ENCODE measurements at regions not wholly inside any gene's neighbourhood (a gene's known extent, or its start where the extent isn't known, plus 50 kb on each side); places are given as distances from the start of the nearest gene placed in this dataset.

DNA sequence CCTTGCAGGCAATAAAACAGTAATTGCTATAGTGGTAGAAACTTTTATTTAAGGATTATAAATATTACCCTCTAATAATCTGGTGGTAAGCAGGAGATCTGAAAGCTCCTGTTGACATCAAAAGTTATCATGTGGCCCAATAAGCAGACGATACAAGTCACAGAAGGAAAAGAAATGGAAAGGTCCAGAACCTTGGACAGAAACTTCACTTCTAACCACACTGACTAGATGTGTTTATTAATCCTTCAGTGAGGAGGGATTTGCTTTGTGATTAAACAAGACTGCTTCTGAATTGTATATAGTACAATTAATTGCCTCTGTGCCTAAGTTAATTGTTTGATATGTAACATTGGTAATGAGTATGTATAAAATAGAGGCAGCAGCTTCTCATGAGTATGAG lies 652.7 kb upstream of the MIS18BP1 start:
- Histone ChIP-seq H2AK9ac (replicated peaks; ENCODE audit: low read depth, low read length, poor library complexity) (no peak overlapping the region), H2BK5ac (ENCODE audit: low read depth, low read length, poor library complexity, severe bottlenecking) (no peak overlapping the region), H3K36me3 (ENCODE audit: control insufficient read depth, insufficient read depth, low read length) (no peaks in the 10 kb centered on the region), H3K56ac (ENCODE audit: extremely low read depth, insufficient read depth, low read length) (no peak overlapping the region), H4K20me1 (ENCODE audit: insufficient read depth, low read length) (no peaks in the 10 kb centered on the region), H2AFZ (replicated peaks; ENCODE audit: low read length, poor library complexity) (no peak overlapping the region), H3K23ac (ENCODE audit: low read depth, low read length) (no peak overlapping the region), H3K4ac (ENCODE audit: low read depth, low read length) (no peak overlapping the region), H2BK120ac (ENCODE audit: low read depth, low read length) (no peak overlapping the region), H3K9me1 (ENCODE audit: insufficient read depth, low read length) (no peaks in the 10 kb centered on the region), H2BK20ac (ENCODE audit: low read depth, low read length) (no peak overlapping the region), H2AK5ac (ENCODE audit: low read depth, low read length) (no peak overlapping the region), H4K5ac (ENCODE audit: low read depth, low read length) (no peak overlapping the region), H3K18ac (ENCODE audit: low read depth, low read length) (no peak overlapping the region), H3K79me1 (ENCODE audit: low read depth in 1 of 2, low read length in 2 of 2) (no peaks in the 10 kb centered on the region), H3K4me1 (ENCODE audit: control insufficient read depth, insufficient read depth, low read length) (no peaks in the 10 kb centered on the region), H4K91ac (ENCODE audit: insufficient read depth, low read depth, low read length) (no peak overlapping the region), H3K14ac (replicated peaks; ENCODE audit: low read depth, low read length) (no peak overlapping the region), H2BK15ac (ENCODE audit: low read depth, low read length) (no peak overlapping the region), H4K8ac (ENCODE audit: low read depth in 2 of 2, low read length in 2 of 2) (no peak overlapping the region), H3K9ac (ENCODE audit: low read depth, low read length) (no peak overlapping the region), H3K4me3 (ENCODE audit: insufficient read depth, low read depth, low read length) (no peak overlapping the region), H3K27ac (ENCODE audit: insufficient read depth, low read length) (no peak overlapping the region), H3K4me2 (ENCODE audit: low read depth, low read length) (no peak overlapping the region), H3K9me3 (ENCODE audit: control insufficient read depth, insufficient read depth, low read length) (peaks cover 4% of the 10 kb centered on the region), H3K27me3 (ENCODE audit: control insufficient read depth, insufficient read depth, low read length) (no peaks in the 10 kb centered on the region)
- no peak for TF ChIP-seq RFX5 (IDR thresholded peaks at IDR 0.05; ENCODE audit: low read depth, low read length)
- TF ChIP-seq RCOR1 (IDR thresholded peaks at IDR 0.05; ENCODE audit: insufficient replicate concordance, low read length) = no peak
- no peak for TF ChIP-seq NFE2L2 (IDR thresholded peaks at IDR 0.05; ENCODE audit: low read depth, low read length)
- no peak for TF ChIP-seq MXI1 (IDR thresholded peaks at IDR 0.05; ENCODE audit: borderline replicate concordance, low read depth, low read length)
- TF ChIP-seq MAZ (IDR thresholded peaks at IDR 0.05; ENCODE audit: borderline replicate concordance, low read depth, low read length) = no peak
- TF ChIP-seq USF2 (IDR thresholded peaks at IDR 0.05; ENCODE audit: low read depth, low read length) = no peak
- no peak for TF ChIP-seq FOS (IDR thresholded peaks at IDR 0.05; ENCODE audit: low read depth, low read length)
- no peak for TF ChIP-seq BHLHE40 (IDR thresholded peaks at IDR 0.05; ENCODE audit: low read depth, low read length)
- TF ChIP-seq, protein P1, sequence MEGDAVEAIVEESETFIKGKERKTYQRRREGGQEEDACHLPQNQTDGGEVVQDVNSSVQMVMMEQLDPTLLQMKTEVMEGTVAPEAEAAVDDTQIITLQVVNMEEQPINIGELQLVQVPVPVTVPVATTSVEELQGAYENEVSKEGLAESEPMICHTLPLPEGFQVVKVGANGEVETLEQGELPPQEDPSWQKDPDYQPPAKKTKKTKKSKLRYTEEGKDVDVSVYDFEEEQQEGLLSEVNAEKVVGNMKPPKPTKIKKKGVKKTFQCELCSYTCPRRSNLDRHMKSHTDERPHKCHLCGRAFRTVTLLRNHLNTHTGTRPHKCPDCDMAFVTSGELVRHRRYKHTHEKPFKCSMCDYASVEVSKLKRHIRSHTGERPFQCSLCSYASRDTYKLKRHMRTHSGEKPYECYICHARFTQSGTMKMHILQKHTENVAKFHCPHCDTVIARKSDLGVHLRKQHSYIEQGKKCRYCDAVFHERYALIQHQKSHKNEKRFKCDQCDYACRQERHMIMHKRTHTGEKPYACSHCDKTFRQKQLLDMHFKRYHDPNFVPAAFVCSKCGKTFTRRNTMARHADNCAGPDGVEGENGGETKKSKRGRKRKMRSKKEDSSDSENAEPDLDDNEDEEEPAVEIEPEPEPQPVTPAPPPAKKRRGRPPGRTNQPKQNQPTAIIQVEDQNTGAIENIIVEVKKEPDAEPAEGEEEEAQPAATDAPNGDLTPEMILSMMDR (conservative IDR thresholded peaks at IDR 0.05; ENCODE audit: low read depth, low read length) = no peak
- TF ChIP-seq CEBPB (IDR thresholded peaks at IDR 0.05; ENCODE audit: low read depth, low read length) = no peak
- no peak for TF ChIP-seq MAFK (IDR thresholded peaks at IDR 0.05; ENCODE audit: low read depth, low read length)
- no peak for TF ChIP-seq RAD21 (IDR thresholded peaks at IDR 0.05; ENCODE audit: low read length)
- TF ChIP-seq CHD1 (IDR thresholded peaks at IDR 0.05; ENCODE audit: low read depth, low read length) = no peak
- TF ChIP-seq POLR2A (IDR thresholded peaks at IDR 0.05; ENCODE audit: low read depth, low read length) = no peak
- no peak for DNase-seq
- in situ Hi-C loops (cut with MboI; ENCODE audit: low sequenced_read_pairs) = no loop called here
- no CpG with 5 or more reads among the region's 1 CpG for WGBS, 2 experiments (ENCODE audit: extremely low coverage in 2 of 2, insufficient read length in 1 of 2)
- no TSS peak for BruUV-seq (replicated peaks)
- ChIA-PET POLR2A (ENCODE audit: unreplicated experiment) (no interaction called here), CTCF (no interaction called here)
- ATAC-seq (ENCODE audit: low read depth) = no peak
- intact Hi-C loops (cut with micrococcal nuclease) = no loop called here
- dilution Hi-C loops (cut with HindIII; ENCODE audit: low sequenced_read_pairs, unreplicated experiment) = no loop called here
